ENCODE measurements at regions not wholly inside any gene's neighbourhood (a gene's known extent, or its start where the extent isn't known, plus 50 kb on each side); places are given as distances from the start of the nearest gene placed in this dataset.

- H3K4me3 ChIP-seq (ENCODE audit: low read length): no peak overlapping the region
- TF ChIP-seq ZNF274 (IDR thresholded peaks at IDR 0.05; ENCODE audit: low read depth, low read length): no peak
These were observed 126.5 kb downstream of the MRPL36 start for GRCh38 chr5:1673042-1673677.

- H3K4me3 ChIP-seq (ENCODE audit: low read length): no peak overlapping the region
- TF ChIP-seq ZNF274 (IDR thresholded peaks at IDR 0.05; ENCODE audit: low read depth, low read length): no peak
These were observed 127.2 kb downstream of the MRPL36 start for GRCh38 chr5:1672396-1672795.

DNA sequence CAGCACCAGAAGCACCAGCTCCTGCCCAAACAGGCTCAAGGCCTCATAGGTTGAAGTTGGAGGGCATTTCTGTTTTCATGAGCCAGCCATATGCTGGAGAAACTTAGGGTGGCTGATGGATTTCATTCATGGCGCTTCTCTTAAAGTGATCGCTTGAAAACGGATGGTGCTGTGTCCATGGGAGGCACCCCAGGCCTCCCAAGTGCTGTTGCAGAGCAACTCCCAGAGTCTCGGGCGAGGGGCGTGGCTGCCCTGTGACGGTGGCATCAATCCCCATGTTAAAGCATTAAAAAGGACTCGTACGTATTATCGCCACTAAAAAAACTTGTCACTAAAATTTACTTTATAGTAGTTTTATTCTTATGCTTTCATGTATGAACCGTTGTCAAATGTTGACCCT, 128.3 kb downstream of the MRPL36 start:
- no peak overlapping the region for H3K4me3 ChIP-seq (ENCODE audit: low read length)
- TF ChIP-seq ZNF274 (IDR thresholded peaks at IDR 0.05; ENCODE audit: low read depth, low read length): no peak

DNA sequence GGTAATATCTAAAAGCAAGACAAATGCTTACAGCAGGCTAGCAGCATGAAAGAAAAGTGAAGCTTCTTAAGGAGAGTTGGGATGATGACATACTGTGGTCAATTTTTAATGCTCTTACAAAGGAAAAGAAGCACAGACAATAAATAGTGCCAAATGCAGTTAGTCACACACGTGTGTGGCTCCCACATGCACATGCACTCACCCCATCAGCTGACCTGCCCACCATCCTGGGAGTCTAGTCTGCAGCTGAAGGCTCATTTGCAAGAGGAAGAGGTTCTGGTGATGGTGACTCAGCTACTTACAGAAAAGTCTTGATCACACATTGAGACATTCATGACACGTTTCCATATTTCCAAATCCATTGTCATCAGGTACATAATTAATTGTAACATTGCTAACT, 129.3 kb downstream of the MRPL36 start:
- TF ChIP-seq ZNF274 (IDR thresholded peaks at IDR 0.05; ENCODE audit: low read depth, low read length): no peak
- H3K4me3 ChIP-seq (ENCODE audit: low read length): no peak overlapping the region

DNA sequence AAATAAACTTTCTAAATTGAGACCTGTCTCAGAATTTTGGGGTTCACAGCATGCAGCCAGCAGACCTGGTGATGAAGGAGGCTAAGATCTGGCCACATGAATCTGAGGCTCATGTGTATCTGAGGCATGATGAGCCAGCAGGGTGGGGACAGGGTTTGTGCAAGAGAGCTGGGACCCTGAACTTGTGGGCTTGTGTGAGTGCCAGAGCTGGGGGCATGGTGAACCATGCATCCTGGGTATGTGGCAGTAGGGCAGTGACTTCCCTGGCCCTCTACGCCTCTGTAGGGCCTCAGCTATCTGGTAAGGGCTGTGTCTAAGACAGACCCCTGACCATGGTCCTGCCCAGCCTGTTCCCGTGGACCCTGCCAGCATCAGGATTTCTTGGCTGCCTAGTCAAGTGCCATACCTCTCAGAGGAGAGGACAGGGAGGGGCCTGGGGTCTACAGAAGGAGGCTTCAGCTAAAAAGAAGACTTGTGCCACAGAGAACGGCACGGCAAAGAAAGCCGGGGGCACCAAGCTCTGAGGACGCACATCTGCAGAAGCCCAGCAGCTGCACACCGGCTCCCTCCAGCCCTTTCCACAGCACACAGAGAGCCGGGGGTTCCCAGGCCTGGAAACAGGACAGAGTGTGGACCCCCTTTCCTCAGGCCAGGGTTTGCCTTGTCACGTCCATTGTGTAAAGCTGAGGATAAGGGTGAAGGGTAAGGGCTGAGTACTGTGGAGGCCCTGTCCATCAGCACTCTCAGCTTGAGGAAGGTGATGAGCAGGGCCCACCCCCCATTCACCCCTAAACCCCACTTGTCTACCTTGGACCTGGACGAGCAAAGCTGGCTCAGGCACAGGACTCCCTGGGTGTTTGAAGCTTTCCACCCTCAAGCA, 130.1 kb downstream of the MRPL36 start:
- no peak overlapping the region for H3K4me3 ChIP-seq (ENCODE audit: low read length)
- TF ChIP-seq ZNF274 (IDR thresholded peaks at IDR 0.05; ENCODE audit: low read depth, low read length): no peak

DNA sequence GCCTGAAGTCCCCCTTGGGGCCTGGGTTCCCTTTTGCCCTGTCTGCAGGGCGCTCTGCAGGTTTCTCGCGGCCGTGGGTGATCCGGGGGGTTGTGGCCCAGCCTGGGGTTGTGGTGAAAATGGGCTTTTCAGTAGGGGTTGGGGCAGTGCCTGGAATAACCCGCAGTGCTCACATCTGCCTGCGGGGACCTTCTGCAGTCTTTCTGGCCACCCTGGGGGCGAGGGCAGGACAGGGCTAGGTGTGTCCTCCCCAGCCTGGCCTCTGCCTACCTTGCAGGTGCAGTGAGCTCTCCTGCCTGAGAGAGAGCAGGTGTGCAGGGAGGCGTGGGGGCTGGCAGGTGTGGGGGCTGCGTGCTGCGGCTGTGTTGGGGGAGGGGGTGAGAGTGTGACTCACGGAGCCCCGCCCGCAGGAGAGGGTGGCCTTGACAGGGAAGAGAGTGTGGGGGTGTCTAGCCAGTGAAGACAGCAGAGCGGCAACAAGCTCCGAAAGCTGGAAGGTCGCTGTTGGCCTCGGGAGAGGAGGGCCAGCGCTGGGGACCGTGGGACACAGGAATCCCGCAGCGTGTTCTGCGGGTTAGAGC, 131.4 kb downstream of the MRPL36 start:
- H3K4me3 ChIP-seq (ENCODE audit: low read length): no peak overlapping the region
- no peak for TF ChIP-seq ZNF274 (IDR thresholded peaks at IDR 0.05; ENCODE audit: low read depth, low read length)

GRCh38 chr5:1667648-1668140, 131.9 kb downstream of the MRPL36 start:
- H3K4me3 ChIP-seq (ENCODE audit: low read length): no peak overlapping the region
- TF ChIP-seq ZNF274 (IDR thresholded peaks at IDR 0.05; ENCODE audit: low read depth, low read length): no peak

DNA sequence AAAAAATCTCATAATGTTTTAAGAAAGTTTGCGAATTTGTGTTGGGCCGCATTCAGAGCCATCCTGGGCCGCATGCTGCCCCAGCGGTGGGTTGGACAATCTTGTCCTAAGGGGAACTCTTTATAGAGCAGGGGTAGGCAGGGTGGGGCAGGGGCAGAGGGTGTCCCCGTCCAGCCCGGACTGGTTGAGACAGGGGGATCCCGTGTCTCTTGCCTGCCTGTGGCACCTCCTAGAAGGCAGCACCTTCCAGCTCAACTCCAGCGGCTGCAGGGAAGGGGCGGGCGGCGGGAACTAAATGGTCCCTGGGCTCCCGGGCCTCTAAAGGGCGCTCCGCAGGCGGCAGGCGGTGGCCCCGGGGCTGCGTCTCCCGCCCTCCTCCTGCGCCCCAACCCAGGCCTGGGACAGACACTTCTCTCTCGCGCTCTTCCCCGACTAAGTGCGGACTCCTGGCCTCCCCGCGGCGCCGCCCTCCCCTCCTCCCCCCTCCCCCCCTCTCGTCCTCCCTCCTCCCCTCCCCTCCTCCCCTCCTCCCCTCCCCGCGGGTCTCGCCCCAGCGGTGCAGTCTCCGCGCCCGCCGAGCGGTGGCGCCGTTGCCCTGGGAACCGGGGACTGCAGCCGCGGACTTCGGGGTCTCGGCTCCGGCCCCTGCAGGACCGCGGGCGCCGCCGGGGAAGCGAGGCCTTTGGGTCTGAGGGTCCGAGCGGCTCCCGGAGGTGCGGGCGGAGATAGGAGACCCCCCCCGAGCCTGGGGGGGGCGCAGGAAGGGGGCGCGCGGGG, 132.6 kb downstream of the MRPL36 start:
- no peak overlapping the region for H3K4me3 ChIP-seq (ENCODE audit: low read length)
- TF ChIP-seq ZNF274 (IDR thresholded peaks at IDR 0.05; ENCODE audit: low read depth, low read length): no peak

GRCh38 chr5:1666221-1666620, 133.4 kb downstream of the MRPL36 start:
- no peak for TF ChIP-seq ZNF274 (IDR thresholded peaks at IDR 0.05; ENCODE audit: low read depth, low read length)
- no peak overlapping the region for H3K4me3 ChIP-seq (ENCODE audit: low read length)

DNA sequence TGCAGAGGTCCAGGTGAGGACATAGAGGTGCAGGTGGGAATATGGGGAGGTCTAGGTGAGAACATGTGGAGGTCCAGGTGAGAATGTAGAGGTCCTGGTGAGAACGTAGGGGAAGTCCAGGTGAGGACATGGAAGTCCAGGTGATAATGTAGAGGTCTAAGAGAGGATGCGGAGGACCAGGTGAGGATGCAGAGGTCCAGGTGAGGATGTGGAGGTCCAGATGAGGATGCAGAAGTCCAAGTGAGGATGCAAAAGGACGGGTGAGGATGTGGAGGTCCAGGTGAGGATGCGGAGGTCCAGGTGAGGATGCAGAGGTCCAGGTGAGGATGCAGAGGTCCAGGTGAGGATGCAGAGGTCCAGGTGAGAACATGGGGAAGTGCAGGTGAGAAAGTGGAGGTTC, 133.8 kb downstream of the MRPL36 start:
- TF ChIP-seq ZNF274 (IDR thresholded peaks at IDR 0.05; ENCODE audit: low read depth, low read length): no peak
- H3K4me3 ChIP-seq (ENCODE audit: low read length): no peak overlapping the region

GRCh38 chr5:1665231-1665630, 134.4 kb downstream of the MRPL36 start:
- no peak for TF ChIP-seq ZNF274 (IDR thresholded peaks at IDR 0.05; ENCODE audit: low read depth, low read length)
- no peak overlapping the region for H3K4me3 ChIP-seq (ENCODE audit: low read length)

DNA sequence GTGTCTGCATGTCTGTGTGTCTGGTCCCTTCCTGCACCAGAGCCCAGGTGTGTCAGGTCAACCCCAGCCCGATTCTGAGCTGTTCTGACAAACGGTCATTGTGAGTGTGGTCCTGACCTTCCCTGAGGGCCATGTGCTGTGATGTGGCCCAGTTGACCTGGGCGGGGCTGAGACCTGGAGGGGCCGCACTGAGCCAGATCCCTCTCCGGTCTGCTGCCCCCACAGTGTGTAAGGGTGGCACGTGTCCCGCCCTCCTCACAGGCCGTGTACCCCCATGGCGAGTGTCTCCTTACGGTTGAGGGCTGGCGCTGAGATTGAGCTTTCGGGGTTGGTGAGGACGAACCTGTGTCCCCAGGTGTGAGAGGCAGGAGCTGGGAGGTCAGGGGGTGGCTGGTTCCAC, 136.5 kb downstream of the MRPL36 start:
- no peak overlapping the region for H3K4me3 ChIP-seq (ENCODE audit: low read length)
- TF ChIP-seq ZNF274 (IDR thresholded peaks at IDR 0.05; ENCODE audit: low read depth, low read length): no peak

- H3K4me3 ChIP-seq (ENCODE audit: low read length): no peak overlapping the region
- TF ChIP-seq ZNF274 (IDR thresholded peaks at IDR 0.05; ENCODE audit: low read depth, low read length): no peak
These were observed 137.0 kb downstream of the MRPL36 start for GRCh38 chr5:1662559-1663085.

Data from GM08714 (cell line).